Keratinocyte (primary cell): ENCODE measurements at regions not wholly inside any gene's neighbourhood (a gene's known extent, or its start where the extent isn't known, plus 50 kb on each side); places are given as distances from the start of the nearest gene placed in this dataset.

Source experiments
- DNase-seq: peaks from one replicate; pipeline ENCODE4 v3.0.0-alpha.2; 2011; ENCODE audit warnings: low read depth, missing footprints, low spot score
- FAIRE-seq: peaks from 2 replicates; lab custom pipeline; 2011; peaks lifted over from hg19 to GRCh38; lab: Jason Lieb, UNC
- H2AFZ ChIP-seq: 2 replicates; pipeline ENCODE4 v1.6.0; 2012; ENCODE audit warnings: low read length, control low read depth, inconsistent platforms; ENCODE audit not compliant: control insufficient read depth
- H3K27ac ChIP-seq: 2 replicates; pipeline ENCODE4 v1.5.1; 2011; ENCODE audit warnings: low read length; ENCODE audit not compliant: control insufficient read depth, insufficient read depth
- H3K27me3 ChIP-seq: 3 replicates; pipeline ENCODE4 v1.6.0; 2011; ENCODE audit warnings: low read length; ENCODE audit not compliant: control insufficient read depth, insufficient read depth; ENCODE audit errors: extremely low read depth
- H3K36me3 ChIP-seq, 2 experiments: 2 replicates in 1 of 2; 3 replicates in 1 of 2; pipeline ENCODE4 v1.5.1; 2011; ENCODE audit warnings: low read length in 2 of 2, mild to moderate bottlenecking in 1 of 2; ENCODE audit not compliant: control insufficient read depth in 2 of 2, insufficient read depth in 2 of 2; ENCODE audit errors: extremely low read depth in 1 of 2
- H3K4me1 ChIP-seq: 3 replicates; pipeline ENCODE4 v1.5.1; 2011; ENCODE audit warnings: low read length; ENCODE audit not compliant: control insufficient read depth, insufficient read depth; ENCODE audit errors: extremely low read depth
- H3K4me2 ChIP-seq: 3 replicates; pipeline ENCODE4 v1.6.0; 2011; ENCODE audit warnings: low read depth, low read length; ENCODE audit not compliant: control insufficient read depth, insufficient read depth; ENCODE audit errors: extremely low read depth
- H3K4me3 ChIP-seq, 3 experiments: fragments of 200-600 bp in 1 of 3; sonication (generic) in 1 of 3; 2 replicates in 2 of 3; 3 replicates in 1 of 3; pipeline ENCODE4 v1.5.1; 2011 to 2016; ENCODE audit warnings: low read length in 3 of 3, mild to moderate bottlenecking in 3 of 3, control low read depth in 2 of 3, inconsistent platforms in 1 of 3, low read depth in 1 of 3, mixed read lengths in 1 of 3, mixed run types in 1 of 3, moderate library complexity in 1 of 3; ENCODE audit not compliant: control insufficient read depth in 2 of 3, insufficient read depth in 2 of 3; ENCODE audit errors: extremely low read depth in 1 of 3
- H3K79me2 ChIP-seq: 2 replicates; pipeline ENCODE4 v1.6.0; 2012; ENCODE audit warnings: low read length; ENCODE audit not compliant: control insufficient read depth, insufficient read depth
- H3K9ac ChIP-seq: 3 replicates; pipeline ENCODE4 v1.6.0; 2011; ENCODE audit warnings: low read length; ENCODE audit not compliant: control insufficient read depth, insufficient read depth; ENCODE audit errors: extremely low read depth
- H3K9me1 ChIP-seq: 3 replicates; pipeline ENCODE4 v1.6.0; 2011; ENCODE audit warnings: low read length; ENCODE audit not compliant: control insufficient read depth, insufficient read depth; ENCODE audit errors: extremely low read depth
- H3K9me3 ChIP-seq: 2 replicates; pipeline ENCODE4 v1.5.1; 2012; ENCODE audit warnings: low read depth, low read length; ENCODE audit not compliant: control insufficient read depth
- H4K20me1 ChIP-seq: 3 replicates; pipeline ENCODE4 v1.6.0; 2011; ENCODE audit warnings: low read length; ENCODE audit not compliant: control insufficient read depth, insufficient read depth; ENCODE audit errors: extremely low read depth
- EZH2 ChIP-seq: IDR thresholded peaks from one replicate; pipeline ENCODE4 v1.6.1; 2012; ENCODE audit warnings: inconsistent platforms, mild to moderate bottlenecking, low read length, moderate library complexity
- dilution Hi-C: fragments of 300-500 bp; cut with MboI; formaldehyde crosslinking; loops from one replicate; pipeline ENCODE4 v1.7.0; 2020; ENCODE audit warnings: low sequenced_read_pairs; ENCODE audit not compliant: extremely low pct_ligation_motif_present
- TF ChIP-seq, protein P1 (sequence below), 3 experiments: IDR thresholded peaks in 1 of 3; conservative IDR thresholded peaks in 1 of 3; optimal IDR thresholded peaks in 1 of 3; 2 replicates in 2 of 3; 3 replicates in 1 of 3; pipeline versions ENCODE3 to v1.5.1; 2011; ENCODE audit warnings: low read length in 3 of 3, mild to moderate bottlenecking in 3 of 3, moderate library complexity in 2 of 3, control low read depth in 1 of 3, inconsistent platforms in 1 of 3; ENCODE audit not compliant: insufficient read depth in 2 of 3; ENCODE audit errors: extremely low read depth in 1 of 3

DNA sequence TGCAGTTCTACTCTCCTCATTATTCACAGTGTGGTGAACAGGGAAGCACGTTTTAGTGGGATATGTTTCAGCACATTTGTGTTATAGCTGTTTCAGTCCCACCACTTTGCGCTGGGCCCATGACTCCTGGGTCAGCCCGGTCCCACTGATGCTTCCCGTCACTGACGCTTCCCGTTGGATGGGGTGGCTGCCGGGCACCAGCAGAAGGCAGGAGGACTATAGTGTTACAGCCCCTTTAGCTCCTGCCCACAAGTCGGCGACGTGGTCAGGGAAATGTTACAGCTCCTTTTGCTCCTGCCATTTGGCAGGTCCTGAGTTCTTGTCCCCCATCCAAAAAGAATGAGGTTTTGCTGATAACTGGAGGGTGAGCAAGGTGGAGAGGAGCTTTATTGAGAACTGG is 732.2 kb downstream of the NR4A2 start:
- dilution Hi-C loops, result no loop called here
- DNase-seq (no peak), FAIRE-seq (no peak)
- Histone ChIP-seq H3K4me2 (no peak overlapping the region), H3K4me3 (no peak overlapping the region), H4K20me1 (no peaks in the 10 kb centered on the region), H3K27me3 (no peaks in the 10 kb centered on the region), H3K36me3 (no peaks in the 10 kb centered on the region), H3K9me1 (no peaks in the 10 kb centered on the region), H3K79me2 (no peaks in the 10 kb centered on the region), H3K27ac (no peak overlapping the region), H3K9me3 (no peaks in the 10 kb centered on the region), H3K4me1 (no peaks in the 10 kb centered on the region), H2AFZ (no peak overlapping the region), H3K9ac (no peak overlapping the region)
- TF ChIP-seq, protein P1, sequence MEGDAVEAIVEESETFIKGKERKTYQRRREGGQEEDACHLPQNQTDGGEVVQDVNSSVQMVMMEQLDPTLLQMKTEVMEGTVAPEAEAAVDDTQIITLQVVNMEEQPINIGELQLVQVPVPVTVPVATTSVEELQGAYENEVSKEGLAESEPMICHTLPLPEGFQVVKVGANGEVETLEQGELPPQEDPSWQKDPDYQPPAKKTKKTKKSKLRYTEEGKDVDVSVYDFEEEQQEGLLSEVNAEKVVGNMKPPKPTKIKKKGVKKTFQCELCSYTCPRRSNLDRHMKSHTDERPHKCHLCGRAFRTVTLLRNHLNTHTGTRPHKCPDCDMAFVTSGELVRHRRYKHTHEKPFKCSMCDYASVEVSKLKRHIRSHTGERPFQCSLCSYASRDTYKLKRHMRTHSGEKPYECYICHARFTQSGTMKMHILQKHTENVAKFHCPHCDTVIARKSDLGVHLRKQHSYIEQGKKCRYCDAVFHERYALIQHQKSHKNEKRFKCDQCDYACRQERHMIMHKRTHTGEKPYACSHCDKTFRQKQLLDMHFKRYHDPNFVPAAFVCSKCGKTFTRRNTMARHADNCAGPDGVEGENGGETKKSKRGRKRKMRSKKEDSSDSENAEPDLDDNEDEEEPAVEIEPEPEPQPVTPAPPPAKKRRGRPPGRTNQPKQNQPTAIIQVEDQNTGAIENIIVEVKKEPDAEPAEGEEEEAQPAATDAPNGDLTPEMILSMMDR (optimal IDR thresholded peaks at IDR 0.05 in 1 of 3, IDR thresholded peaks at IDR 0.05 in 1 of 3, conservative IDR thresholded peaks at IDR 0.05 in 1 of 3; ENCODE audit: extremely low read depth in 1 of 3, insufficient read depth in 2 of 3, low read length in 3 of 3), result no peak
- no peak for TF ChIP-seq EZH2

DNA sequence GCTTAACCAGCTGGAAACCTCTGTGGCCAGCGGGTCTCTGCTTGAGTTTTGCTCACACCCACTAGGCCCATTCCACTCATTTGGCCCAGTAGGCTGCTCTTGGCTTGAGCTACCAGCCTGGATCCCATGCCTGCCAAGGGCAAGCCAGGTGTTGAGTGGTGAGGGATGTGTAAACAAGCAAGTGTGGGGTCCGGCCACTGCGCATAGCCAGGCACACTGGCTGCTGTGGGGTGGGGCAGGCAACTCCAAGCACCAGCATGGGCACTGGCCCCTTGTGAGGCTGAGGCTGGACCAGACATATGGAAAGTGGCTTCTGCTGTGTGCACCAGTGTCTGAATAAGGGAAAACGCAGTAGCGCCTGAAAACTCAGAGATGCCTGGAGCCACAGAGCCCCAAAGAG is 732.7 kb downstream of the NR4A2 start:
- Histone ChIP-seq H2AFZ (no peak overlapping the region), H3K27ac (no peak overlapping the region), H3K9ac (no peak overlapping the region), H3K36me3 (no peaks in the 10 kb centered on the region), H3K4me3 (no peak overlapping the region), H3K4me2 (no peak overlapping the region), H3K9me3 (no peaks in the 10 kb centered on the region), H4K20me1 (no peaks in the 10 kb centered on the region), H3K4me1 (no peaks in the 10 kb centered on the region), H3K9me1 (no peaks in the 10 kb centered on the region), H3K79me2 (no peaks in the 10 kb centered on the region), H3K27me3 (no peaks in the 10 kb centered on the region)
- dilution Hi-C loops, result no loop called here
- TF ChIP-seq EZH2, result no peak
- FAIRE-seq, result no peak
- no peak for DNase-seq

DNA sequence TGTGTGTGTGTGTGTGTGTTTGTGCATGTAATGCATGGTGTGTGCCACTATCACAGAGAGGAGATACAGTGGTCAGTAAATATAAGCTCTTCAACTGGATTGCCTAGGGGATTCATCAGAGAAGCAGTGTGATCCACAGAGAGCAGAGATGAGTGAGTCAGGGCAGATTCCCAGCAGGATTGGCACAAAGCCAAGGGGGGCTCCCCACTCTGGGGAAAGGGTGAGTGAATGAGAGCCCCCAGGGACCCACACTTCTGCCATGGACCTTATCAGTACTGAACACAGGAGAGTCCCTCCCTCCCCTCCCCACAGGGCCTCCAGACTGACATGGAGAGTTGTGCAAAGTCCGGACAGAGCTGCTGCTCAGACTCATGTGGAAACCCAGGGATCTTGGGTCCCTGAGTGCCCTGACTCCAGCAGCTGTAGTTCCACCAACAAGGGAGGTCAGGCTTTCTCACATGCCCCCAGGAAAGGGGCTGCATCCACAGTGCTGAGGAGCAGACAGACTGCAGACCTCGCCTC is 748.8 kb downstream of the NR4A2 start:
- Histone ChIP-seq H2AFZ (no peak overlapping the region), H3K27ac (no peak overlapping the region), H3K4me1 (no peaks in the 10 kb centered on the region), H3K79me2 (no peaks in the 10 kb centered on the region), H3K9ac (no peak overlapping the region), H3K27me3 (no peaks in the 10 kb centered on the region), H3K9me3 (no peaks in the 10 kb centered on the region), H3K9me1 (no peaks in the 10 kb centered on the region), H4K20me1 (no peaks in the 10 kb centered on the region), H3K36me3 (no peaks in the 10 kb centered on the region), H3K4me3 (no peak overlapping the region), H3K4me2 (no peak overlapping the region)
- no peak for DNase-seq
- TF ChIP-seq, protein P1 (optimal IDR thresholded peaks at IDR 0.05 in 1 of 3, IDR thresholded peaks at IDR 0.05 in 1 of 3, conservative IDR thresholded peaks at IDR 0.05 in 1 of 3; ENCODE audit: extremely low read depth in 1 of 3, insufficient read depth in 2 of 3, low read length in 3 of 3), result no peak
- no peak for FAIRE-seq
- dilution Hi-C loops, result no loop called here
